ENCODE measurements at regions not wholly inside any gene's neighbourhood (a gene's known extent, or its start where the extent isn't known, plus 50 kb on each side); places are given as distances from the start of the nearest gene placed in this dataset.

DNA sequence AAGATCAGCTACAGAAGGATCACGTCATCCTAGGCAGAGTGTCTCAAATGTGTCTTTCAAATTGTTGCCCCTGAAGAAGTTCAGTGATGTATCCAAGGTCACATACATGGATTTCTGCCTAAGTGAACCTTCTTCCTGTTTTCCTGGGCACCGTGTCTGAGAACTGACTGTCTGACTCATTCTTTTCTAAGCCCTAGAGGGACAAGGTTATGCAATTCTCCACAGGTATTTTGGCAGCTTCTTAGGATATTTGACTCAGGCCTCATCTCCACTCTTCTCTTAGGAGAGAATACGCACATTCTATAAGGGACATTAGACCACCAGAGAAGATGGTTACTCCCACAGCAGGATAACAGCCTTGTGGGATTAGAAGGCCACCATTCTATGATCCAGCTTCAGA is 391.9 kb upstream of the THBS1 start:
- Histone ChIP-seq H3K4me2 (ENCODE audit: insufficient read depth, low read length) (no peak overlapping the region), H4K20me1 (replicated peaks; ENCODE audit: control insufficient read depth, extremely low read depth, insufficient read depth, low read length) (no peaks in the 10 kb centered on the region), H3K79me2 (ENCODE audit: control insufficient read depth, insufficient read depth, low read length) (no peaks in the 10 kb centered on the region), H3K36me3 (ENCODE audit: control insufficient read depth in 2 of 2, extremely low read depth in 1 of 2, insufficient read depth in 2 of 2, low read length in 2 of 2) (no peaks in the 10 kb centered on the region), H3K27me3 (ENCODE audit: control insufficient read depth in 2 of 2, insufficient read depth in 2 of 2, low read length in 2 of 2) (no peaks in the 10 kb centered on the region), H3K9me1 (replicated peaks; ENCODE audit: control insufficient read depth, extremely low read depth, insufficient read depth, low read length) (no peaks in the 10 kb centered on the region), H3K4me1 (ENCODE audit: control insufficient read depth, extremely low read depth, insufficient read depth, low read length) (peaks cover 12% of the 10 kb centered on the region), H3K4me3 (replicated peaks in 1 of 3; ENCODE audit: insufficient read depth in 1 of 3, low read depth in 1 of 3, low read length in 3 of 3) (no peak overlapping the region), H3K9ac (replicated peaks; ENCODE audit: extremely low read depth, insufficient read depth, low read length) (no peak overlapping the region), H3K27ac (ENCODE audit: insufficient read depth, low read depth, low read length) (no peak overlapping the region), H2AFZ (ENCODE audit: low read depth, low read length) (no peak overlapping the region), H3K9me3 (replicated peaks; ENCODE audit: control insufficient read depth, insufficient read depth, low read length) (no peaks in the 10 kb centered on the region)
- CTCF ChIA-PET = interaction anchor here (1.1 to 2.0 kb wide), 5 partner anchors 8 to 59 kb away, joined by 3 to 7 read pairs (median 6); no protein-coding TSS in a partner anchor
- dilution Hi-C loops (cut with MboI; ENCODE audit: extremely low pct_ligation_motif_present, low sequenced_read_pairs) (loop anchor here (25.0 kb wide), 1 partner anchor 173 kb away; no protein-coding TSS in a partner anchor), intact Hi-C loops (cut with micrococcal nuclease) (no loop called here)
- no TSS peak for BruUV-seq (replicated peaks)
- FAIRE-seq (peak; percentile 67), DNase-seq (ENCODE audit: low read depth, low spot score) (peak; percentile 53)
- TF ChIP-seq FOS (IDR thresholded peaks at IDR 0.05; ENCODE audit: borderline replicate concordance, insufficient read depth, low read length) = peak; percentile 62
- no peak for TF ChIP-seq POLR2AphosphoS5 (IDR thresholded peaks at IDR 0.05; ENCODE audit: insufficient read depth, low read depth, low read length)
- TF ChIP-seq, protein P1, sequence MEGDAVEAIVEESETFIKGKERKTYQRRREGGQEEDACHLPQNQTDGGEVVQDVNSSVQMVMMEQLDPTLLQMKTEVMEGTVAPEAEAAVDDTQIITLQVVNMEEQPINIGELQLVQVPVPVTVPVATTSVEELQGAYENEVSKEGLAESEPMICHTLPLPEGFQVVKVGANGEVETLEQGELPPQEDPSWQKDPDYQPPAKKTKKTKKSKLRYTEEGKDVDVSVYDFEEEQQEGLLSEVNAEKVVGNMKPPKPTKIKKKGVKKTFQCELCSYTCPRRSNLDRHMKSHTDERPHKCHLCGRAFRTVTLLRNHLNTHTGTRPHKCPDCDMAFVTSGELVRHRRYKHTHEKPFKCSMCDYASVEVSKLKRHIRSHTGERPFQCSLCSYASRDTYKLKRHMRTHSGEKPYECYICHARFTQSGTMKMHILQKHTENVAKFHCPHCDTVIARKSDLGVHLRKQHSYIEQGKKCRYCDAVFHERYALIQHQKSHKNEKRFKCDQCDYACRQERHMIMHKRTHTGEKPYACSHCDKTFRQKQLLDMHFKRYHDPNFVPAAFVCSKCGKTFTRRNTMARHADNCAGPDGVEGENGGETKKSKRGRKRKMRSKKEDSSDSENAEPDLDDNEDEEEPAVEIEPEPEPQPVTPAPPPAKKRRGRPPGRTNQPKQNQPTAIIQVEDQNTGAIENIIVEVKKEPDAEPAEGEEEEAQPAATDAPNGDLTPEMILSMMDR (IDR thresholded peaks at IDR 0.05; ENCODE audit: extremely low read depth in 1 of 2, insufficient read depth in 1 of 2, low read depth in 1 of 2, low read length in 2 of 2) = no peak
- no peak for TF ChIP-seq GATA2 (IDR thresholded peaks at IDR 0.05; ENCODE audit: insufficient read depth, insufficient read length, low read depth, low read length)
- no peak for TF ChIP-seq POLR2A (IDR thresholded peaks at IDR 0.05; ENCODE audit: low read depth, low read length)
- TF ChIP-seq EZH2 (IDR thresholded peaks at IDR 0.05; ENCODE audit: borderline replicate concordance, low read depth, low read length, severe bottlenecking) = no peak
- no peak for TF ChIP-seq MYC (IDR thresholded peaks at IDR 0.05; ENCODE audit: low read depth, low read length)
- POLR2A ChIA-PET = interaction anchor here (1.5 kb wide), 1 partner anchor 392 kb away, joined by 3 read pairs; the partner anchor contains the start of gene THBS1

Data from endothelial cell of umbilical vein (primary cell).